Fibroblast of lung (primary cell): ENCODE measurements at regions not wholly inside any gene's neighbourhood (a gene's known extent, or its start where the extent isn't known, plus 50 kb on each side); places are given as distances from the start of the nearest gene placed in this dataset.

Source experiments
- CTCF ChIP-seq, 2 donors: IDR thresholded peaks in 1 of 2; conservative IDR thresholded peaks in 1 of 2; 1 replicate in 1 of 2; 2 replicates in 1 of 2; pipeline ENCODE4 v1.5.1; 2011 to 2012; ENCODE audit warnings: low read length in 2 of 2, control low read depth in 1 of 2, inconsistent platforms in 1 of 2, low read depth in 1 of 2, mild to moderate bottlenecking in 1 of 2
- EZH2 ChIP-seq: IDR thresholded peaks from 2 replicates; pipeline ENCODE4 v1.5.1; 2012; ENCODE audit warnings: low read length, control low read depth, mild to moderate bottlenecking; ENCODE audit errors: missing control alignments

GRCh38 chr3:132262956-132263355 is 54.3 kb upstream of the ACP3 start:
- TF ChIP-seq CTCF (conservative IDR thresholded peaks at IDR 0.05 in 1 of 2, IDR thresholded peaks at IDR 0.05 in 1 of 2; ENCODE audit: low read depth in 1 of 2, low read length in 2 of 2) (no peak), EZH2 (no peak)
